PFSK-1 (cell line): ENCODE measurements at regions not wholly inside any gene's neighbourhood (a gene's known extent, or its start where the extent isn't known, plus 50 kb on each side); places are given as distances from the start of the nearest gene placed in this dataset.

ENCODE experiments used
- FOXP2 ChIP-seq: optimal IDR thresholded peaks from 2 replicates; pipeline ENCODE3; 2011; ENCODE audit warnings: borderline replicate concordance, control low read depth, inconsistent platforms; ENCODE audit not compliant: insufficient read depth; ENCODE audit errors: extremely low read length, extremely low read depth
- POLR2AphosphoS5 ChIP-seq: IDR thresholded peaks from 2 replicates; pipeline ENCODE4 v1.6.1; 2012; ENCODE audit warnings: low read depth, mild to moderate bottlenecking, control low read depth, low read length, moderate library complexity
- REST ChIP-seq, 2 experiments: IDR thresholded peaks; 2 replicates each; pipeline versions ENCODE4 v1.6.1 to v1.8.0; 2011 to 2012; ENCODE audit warnings: low read depth in 2 of 2, low read length in 2 of 2, control low read depth in 1 of 2, inconsistent platforms in 1 of 2, mild to moderate bottlenecking in 1 of 2, moderate library complexity in 1 of 2; ENCODE audit not compliant: insufficient read depth in 1 of 2
- SIN3A ChIP-seq: IDR thresholded peaks from 2 replicates; pipeline ENCODE4 v1.6.1; 2012; ENCODE audit warnings: mild to moderate bottlenecking, low read length, moderate library complexity, borderline replicate concordance; ENCODE audit not compliant: insufficient read depth
- TAF1 ChIP-seq: IDR thresholded peaks from 2 replicates; pipeline ENCODE4 v1.6.1; 2012; ENCODE audit warnings: low read length, control low read depth, borderline replicate concordance; ENCODE audit not compliant: insufficient read depth

- TF ChIP-seq POLR2AphosphoS5 (no peak), SIN3A (no peak), REST (IDR thresholded peaks at IDR 0.05; ENCODE audit: insufficient read depth in 1 of 2, low read depth in 2 of 2, low read length in 2 of 2) (no peak), FOXP2 (no peak), TAF1 (no peak)
These were observed 975.5 kb upstream of the ACVR2A start for GRCh38 chr2:146869328-146869727.
